HuH-7 (cell line): ENCODE measurements at regions not wholly inside any gene's neighbourhood (a gene's known extent, or its start where the extent isn't known, plus 50 kb on each side); places are given as distances from the start of the nearest gene placed in this dataset.
A peak's percentile ranks its signal among the peaks of the same experiment; 100 is the strongest.

Experiments used
- DNase-seq: peaks from one replicate; pipeline ENCODE4 v3.0.0; 2011; ENCODE audit warnings: low spot score

- DNase-seq, result no peak
These were observed 196.1 kb upstream of the ESRRG start for GRCh38 chr1:216919060-216919970.

GRCh38 chr1:216916890-216917438 is 193.7 kb upstream of the ESRRG start:
- no peak for DNase-seq

- DNase-seq, result peak; percentile 33
These were observed 191.7 kb upstream of the ESRRG start for GRCh38 chr1:216914974-216915373.

GRCh38 chr1:216913976-216914375 is 190.7 kb upstream of the ESRRG start:
- DNase-seq, result no peak

DNA sequence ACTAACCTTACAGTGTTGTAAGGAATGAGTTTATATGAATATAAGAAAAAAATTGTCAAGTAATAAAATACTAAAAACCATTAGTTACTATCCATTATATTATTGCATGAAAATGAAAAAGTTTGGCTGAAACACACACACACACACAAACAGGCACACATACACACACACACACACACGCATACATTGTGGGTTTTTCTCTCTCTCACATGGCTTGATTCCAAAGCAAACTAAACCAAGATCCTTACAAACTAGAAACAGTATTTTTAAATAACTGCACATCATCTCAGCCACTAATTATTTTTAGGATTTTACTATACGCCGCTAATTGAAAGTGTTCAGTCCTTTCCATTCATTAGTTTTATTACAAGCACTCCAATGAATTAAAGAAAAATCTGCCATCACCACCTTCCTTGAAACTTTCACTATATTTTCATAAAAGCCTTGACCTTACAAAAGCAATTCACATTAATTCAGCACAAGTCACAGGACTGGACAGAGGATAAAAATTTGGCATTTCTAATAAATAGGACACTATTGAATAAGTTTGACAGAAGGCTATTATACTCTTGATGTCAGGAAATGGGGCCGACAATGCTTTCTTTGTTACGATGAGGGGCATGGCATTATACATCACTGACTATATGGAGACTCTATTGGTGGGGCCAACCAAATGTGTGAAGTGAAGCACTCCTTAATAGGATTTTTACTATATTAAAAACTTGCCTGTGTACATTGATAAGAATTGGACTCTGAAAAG is 187.0 kb upstream of the ESRRG start:
- DNase-seq, result no peak

GRCh38 chr1:216908126-216908525 is 184.9 kb upstream of the ESRRG start:
- no peak for DNase-seq

DNA sequence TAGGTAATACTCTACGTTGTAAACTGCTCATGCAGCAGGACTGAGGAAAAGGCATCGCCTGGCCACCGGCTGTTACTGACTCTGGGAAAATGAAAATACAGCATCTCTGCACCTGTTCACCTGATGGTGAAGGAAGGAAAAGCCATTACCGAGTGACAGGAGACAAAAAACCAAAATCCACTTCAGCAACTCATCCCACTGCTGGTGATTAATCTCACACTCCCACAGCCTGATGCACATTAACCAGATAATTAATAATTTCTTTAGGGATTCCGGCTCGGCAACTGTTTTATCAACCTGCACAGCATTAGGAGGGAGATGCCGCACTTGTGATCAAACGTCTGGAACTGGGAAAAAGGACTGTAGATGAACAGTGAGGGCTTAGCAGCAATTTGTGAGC is 183.9 kb upstream of the ESRRG start:
- no peak for DNase-seq

DNA sequence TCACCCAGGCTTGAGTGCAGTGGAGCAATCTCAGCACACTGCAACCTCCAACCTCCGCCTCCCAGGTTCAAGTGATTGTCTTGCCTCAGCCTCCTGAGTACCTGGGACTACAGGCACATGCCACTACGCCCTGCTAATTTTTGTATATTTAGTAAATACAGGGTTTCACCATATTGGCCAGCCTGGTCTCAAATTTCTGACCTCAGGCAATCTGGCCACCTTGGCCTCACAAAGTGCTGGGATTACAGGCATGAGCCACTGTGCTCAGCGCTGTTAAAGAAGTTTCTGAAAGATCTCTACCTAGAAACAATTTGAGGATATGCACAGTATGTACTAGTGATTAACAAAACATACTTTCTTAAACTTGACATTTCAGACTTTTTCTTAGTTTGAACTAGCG is 182.6 kb upstream of the ESRRG start:
- no peak for DNase-seq

DNA sequence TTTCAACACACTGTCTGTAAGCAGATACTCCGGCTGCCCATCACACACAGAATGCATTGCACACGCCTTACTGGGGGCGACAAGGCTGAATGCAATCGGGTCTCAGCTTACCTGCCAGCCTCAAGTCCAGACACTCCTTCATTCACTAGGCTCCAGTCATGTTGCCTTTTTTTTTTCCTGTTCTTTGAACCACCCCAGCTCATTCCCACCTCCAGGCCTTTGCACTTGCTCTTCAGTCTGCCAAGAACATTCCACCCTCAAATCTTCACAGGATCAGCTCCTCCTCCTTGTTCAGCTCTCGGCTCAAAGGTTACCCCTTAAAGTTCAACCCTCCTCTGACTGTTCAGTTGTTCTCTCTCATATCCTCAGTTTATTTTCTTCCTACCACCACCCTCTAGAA is 181.9 kb upstream of the ESRRG start:
- DNase-seq, result no peak

DNA sequence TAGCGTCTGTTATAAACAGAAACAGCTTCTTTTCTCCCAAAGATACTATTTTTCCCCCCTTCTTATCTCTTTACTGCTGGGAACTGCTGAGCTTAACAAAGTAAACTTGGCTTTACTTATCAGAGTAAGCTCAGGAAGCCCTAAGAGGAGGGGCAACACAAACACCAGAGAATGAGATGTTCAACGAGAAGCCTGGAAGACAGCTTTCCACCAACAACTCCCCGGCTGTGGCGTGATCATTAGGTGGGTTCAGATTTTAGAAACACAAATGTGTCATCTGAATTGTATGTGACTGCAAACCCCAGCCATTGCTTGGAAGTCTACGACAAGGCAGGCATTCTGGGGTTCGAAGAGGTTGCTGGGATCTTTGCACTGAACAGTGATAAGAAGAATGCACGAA is 181.2 kb upstream of the ESRRG start:
- DNase-seq, result no peak

GRCh38 chr1:216903382-216903740 is 180.1 kb upstream of the ESRRG start:
- no peak for DNase-seq

- no peak for DNase-seq
These were observed 179.6 kb upstream of the ESRRG start for GRCh38 chr1:216902669-216903381.

GRCh38 chr1:216900116-216900620 is 176.9 kb upstream of the ESRRG start:
- DNase-seq, result no peak

DNA sequence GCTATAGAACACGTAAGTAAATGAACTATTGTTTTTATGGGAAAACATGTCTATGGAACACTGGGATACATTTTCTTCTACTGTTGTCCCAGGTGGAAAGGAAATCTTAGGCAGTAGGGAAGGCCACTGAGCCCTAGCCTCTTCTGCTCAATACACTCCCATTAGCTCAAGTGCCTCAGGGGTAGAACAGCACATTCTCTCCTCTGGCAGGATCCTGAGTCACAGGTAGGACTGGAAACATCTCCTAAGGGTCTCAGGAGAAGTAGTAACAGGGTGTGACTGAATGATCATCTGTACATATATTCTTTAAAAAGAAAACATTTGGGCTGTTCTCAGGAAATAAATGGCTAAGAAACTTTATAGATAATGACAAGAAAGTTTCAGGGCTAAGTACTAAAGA is 175.6 kb upstream of the ESRRG start:
- DNase-seq, result no peak

- no peak for DNase-seq
These were observed 172.9 kb upstream of the ESRRG start for GRCh38 chr1:216896146-216896545.

DNA sequence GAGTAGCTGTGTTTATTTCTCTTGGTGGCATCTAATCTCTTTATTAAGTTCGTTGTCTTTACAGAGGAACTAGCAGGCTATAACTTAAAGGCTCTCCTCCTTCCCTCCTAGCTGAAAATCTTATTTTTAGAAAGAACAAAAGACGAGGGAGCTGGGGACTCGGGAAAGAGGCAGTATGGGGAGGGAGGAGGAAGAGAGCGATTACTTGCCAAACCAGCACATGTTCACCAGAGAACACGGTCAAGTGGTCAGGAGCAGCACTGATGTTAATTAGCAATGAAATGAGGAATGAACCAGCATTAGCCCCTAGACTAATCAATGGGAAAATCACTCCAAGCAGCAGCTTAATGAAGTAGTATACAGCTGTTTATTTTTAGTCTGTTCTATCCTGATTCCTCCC is 171.3 kb upstream of the ESRRG start:
- DNase-seq, result no peak

DNA sequence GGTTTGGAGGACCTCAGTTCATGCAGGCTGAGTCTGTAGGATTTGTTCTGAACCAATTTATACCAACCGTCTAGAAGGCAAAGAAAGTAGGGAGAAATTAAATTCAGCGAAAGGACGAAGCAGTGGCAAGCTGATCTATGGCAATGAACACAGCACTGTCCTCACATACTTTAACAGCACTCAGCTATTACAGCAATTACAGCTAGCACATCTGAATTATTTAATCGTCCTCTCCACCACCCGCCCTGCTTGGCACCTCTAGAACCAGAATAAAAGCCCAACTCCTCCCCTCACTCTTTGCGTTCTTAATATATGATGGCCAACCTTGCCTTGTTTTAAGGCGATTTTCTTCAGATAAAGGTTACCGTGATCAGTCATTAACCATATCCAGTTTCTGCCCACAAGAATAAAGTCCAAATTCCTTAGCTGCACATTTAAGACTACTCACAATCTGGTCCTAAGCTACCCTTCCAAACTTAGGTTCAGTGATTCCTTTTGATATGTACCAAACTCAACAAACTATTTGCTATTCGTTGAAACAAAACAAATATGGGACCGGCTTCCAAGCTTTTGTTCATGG is 169.4 kb upstream of the ESRRG start:
- no peak for DNase-seq

DNA sequence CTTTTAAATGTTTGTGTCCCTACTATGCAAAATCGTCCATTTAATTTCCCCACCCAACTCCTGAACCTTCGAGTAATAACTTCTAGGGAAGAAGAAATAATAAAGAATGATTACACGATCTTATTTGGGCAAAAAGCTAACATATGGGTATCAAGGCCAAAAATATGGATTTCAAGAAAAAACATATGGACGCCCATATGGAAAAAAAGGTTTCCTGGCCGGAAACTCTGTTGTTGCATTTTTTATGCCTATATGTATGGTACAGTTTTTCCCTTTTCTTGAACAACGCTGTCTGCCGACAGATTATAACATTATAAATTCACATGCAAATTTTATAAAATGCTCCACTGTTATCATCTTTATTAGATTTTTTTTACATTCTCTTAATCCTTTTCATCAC is 167.6 kb upstream of the ESRRG start:
- DNase-seq, result no peak

- DNase-seq, result no peak
These were observed 165.5 kb upstream of the ESRRG start for GRCh38 chr1:216888731-216889130.

DNA sequence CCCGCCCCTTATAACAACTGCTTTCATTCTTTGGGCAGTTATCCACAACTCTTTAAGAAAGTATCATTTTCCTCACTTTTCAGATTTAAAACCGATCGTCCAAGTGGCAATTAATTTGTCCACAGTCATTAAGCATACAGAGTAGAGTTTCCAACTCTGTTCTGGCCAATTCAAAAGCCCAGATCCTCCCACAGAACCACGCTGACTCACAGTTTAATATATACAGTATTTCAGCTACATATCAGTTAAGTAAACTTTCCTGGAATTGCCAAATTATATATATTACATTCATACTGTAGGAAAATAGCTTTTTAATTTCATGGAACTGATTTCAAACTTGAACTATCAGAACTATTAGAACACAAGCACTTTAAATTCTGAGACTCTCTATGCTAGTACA is 163.8 kb upstream of the ESRRG start:
- DNase-seq, result no peak

- no peak for DNase-seq
These were observed 161.5 kb upstream of the ESRRG start for GRCh38 chr1:216884614-216885229.
